ENCODE measurements at regions not wholly inside any gene's neighbourhood (a gene's known extent, or its start where the extent isn't known, plus 50 kb on each side); places are given as distances from the start of the nearest gene placed in this dataset.

DNA sequence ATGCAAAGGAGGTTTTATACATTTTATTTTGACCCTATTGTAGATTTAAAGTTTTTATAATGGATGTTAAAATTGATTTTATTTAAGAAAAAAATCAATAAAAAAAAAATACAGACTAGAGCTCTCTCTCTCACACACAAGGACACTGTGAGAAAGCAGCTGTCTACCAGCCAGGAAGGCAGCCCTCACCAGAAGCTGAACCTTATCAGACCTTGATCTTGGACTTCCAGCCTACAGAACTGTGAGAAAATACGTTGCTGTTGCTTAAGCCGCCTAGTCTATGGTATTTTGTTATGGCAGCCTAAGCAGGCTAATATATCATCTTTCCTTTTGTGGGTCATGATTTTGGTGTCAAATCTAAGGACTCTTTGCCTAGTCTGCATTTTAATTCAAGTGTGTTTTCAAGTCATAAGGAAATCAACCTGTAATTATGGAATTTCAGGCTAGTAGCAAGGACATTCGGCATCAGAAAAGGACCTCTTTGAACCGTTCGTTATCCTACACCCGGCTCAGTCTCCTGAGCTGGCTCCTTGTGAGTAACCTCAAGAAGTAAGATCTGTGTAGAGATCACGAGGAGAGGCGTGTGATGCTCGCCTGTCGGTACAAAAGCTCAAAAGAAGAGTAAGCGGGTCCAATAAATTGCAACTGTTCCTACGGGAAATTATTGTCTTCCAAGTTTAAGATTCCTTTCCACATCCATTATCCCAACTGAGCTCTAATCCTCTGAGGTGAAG, 98.2 kb downstream of the PDCL3 start:
- no peak overlapping the region for H2AFZ ChIP-seq (ENCODE audit: insufficient read depth, low read depth, low read length, poor library complexity, severe bottlenecking)
- Mint-ChIP-seq H3K4me1 (no peaks in the 10 kb centered on the region), H3K27me3 (peaks cover 41% of the 10 kb centered on the region), H3K9me3 (ENCODE audit: insufficient read depth) (no peaks in the 10 kb centered on the region), H3K4me3 (no peak overlapping the region), H3K27ac (no peak overlapping the region)
- intact Hi-C loops (cut with micrococcal nuclease) = no loop called here
- TF ChIP-seq, protein P1, sequence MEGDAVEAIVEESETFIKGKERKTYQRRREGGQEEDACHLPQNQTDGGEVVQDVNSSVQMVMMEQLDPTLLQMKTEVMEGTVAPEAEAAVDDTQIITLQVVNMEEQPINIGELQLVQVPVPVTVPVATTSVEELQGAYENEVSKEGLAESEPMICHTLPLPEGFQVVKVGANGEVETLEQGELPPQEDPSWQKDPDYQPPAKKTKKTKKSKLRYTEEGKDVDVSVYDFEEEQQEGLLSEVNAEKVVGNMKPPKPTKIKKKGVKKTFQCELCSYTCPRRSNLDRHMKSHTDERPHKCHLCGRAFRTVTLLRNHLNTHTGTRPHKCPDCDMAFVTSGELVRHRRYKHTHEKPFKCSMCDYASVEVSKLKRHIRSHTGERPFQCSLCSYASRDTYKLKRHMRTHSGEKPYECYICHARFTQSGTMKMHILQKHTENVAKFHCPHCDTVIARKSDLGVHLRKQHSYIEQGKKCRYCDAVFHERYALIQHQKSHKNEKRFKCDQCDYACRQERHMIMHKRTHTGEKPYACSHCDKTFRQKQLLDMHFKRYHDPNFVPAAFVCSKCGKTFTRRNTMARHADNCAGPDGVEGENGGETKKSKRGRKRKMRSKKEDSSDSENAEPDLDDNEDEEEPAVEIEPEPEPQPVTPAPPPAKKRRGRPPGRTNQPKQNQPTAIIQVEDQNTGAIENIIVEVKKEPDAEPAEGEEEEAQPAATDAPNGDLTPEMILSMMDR (IDR thresholded peaks at IDR 0.05) = no peak
- no peak for TF ChIP-seq EZH2 (IDR thresholded peaks at IDR 0.05; ENCODE audit: borderline replicate concordance, insufficient read depth, low read depth, low read length, poor library complexity, severe bottlenecking)
- POLR2A ChIA-PET = no interaction called here
- no peak overlapping the region for H3K4me3 ChIP-seq (ENCODE audit: control extremely low read depth in 1 of 5, extremely low read depth in 1 of 5, insufficient read depth in 1 of 5, low read depth in 2 of 5, low read length in 4 of 5)
- H3K27me3 ChIP-seq (replicated peaks in 1 of 4; ENCODE audit: control extremely low read depth in 1 of 4, control insufficient read depth in 3 of 4, insufficient read depth in 4 of 4, low read length in 3 of 4) = no peaks in the 10 kb centered on the region
- H4K20me1 ChIP-seq (ENCODE audit: control insufficient read depth, insufficient read depth, low read length, poor library complexity, severe bottlenecking) = no peaks in the 10 kb centered on the region
- H3K27ac ChIP-seq (ENCODE audit: low read length in 2 of 2) = no peak overlapping the region
- no peak overlapping the region for H3K4me2 ChIP-seq (replicated peaks; ENCODE audit: low read depth, low read length, poor library complexity, severe bottlenecking)
- H3K4me1 ChIP-seq (ENCODE audit: control insufficient read depth in 2 of 2, insufficient read depth in 2 of 2, low read length in 2 of 2) = no peaks in the 10 kb centered on the region
- 92% methylated on average over 10 of the region's 12 CpGs for WGBS (ENCODE audit: insufficient coverage)
- H3K9ac ChIP-seq (ENCODE audit: low read length) = no peak overlapping the region
- no peak for DNase-seq
- no peaks in the 10 kb centered on the region for H3K9me3 ChIP-seq (ENCODE audit: control extremely low read depth in 1 of 3, control insufficient read depth in 2 of 3, insufficient read depth in 1 of 3, low read length in 2 of 3)
- no peaks in the 10 kb centered on the region for H3K36me3 ChIP-seq (replicated peaks in 1 of 2; ENCODE audit: control extremely low read depth in 1 of 2, control insufficient read depth in 1 of 2, extremely low read depth in 1 of 2, insufficient read depth in 2 of 2, low read length in 1 of 2)
- no peaks in the 10 kb centered on the region for H3K79me2 ChIP-seq (ENCODE audit: control insufficient read depth, insufficient read depth, low read length)
- ATAC-seq (ENCODE audit: low read depth) = no peak
- CTCF ChIA-PET = no interaction called here

DNA sequence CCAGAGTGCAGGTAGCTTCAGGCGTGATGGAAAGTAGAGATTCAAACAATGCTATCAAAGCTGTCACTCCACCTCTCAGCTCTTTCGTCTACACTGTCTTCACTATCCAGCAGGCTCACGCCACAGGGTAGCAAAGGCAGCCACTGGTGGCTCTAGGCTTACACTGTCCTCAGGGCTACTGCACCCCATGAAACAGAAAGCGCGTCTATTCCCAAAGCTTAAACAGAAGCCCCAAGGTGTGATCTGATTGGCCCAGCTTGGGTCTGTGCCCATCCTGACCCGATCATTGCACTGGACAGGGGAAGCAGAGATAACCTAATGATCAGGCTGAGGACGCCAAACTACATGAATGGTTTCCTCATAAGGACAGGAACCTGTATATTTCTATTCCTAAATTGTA, 100.1 kb downstream of the PDCL3 start:
- DNase-seq = no peak
- no peak overlapping the region for H3K4me2 ChIP-seq (replicated peaks; ENCODE audit: low read depth, low read length, poor library complexity, severe bottlenecking)

More for the DNA sequence above, 100.1 kb downstream of the PDCL3 start:
- no peaks in the 10 kb centered on the region for H3K27me3 ChIP-seq (replicated peaks in 1 of 4; ENCODE audit: control extremely low read depth in 1 of 4, control insufficient read depth in 3 of 4, insufficient read depth in 4 of 4, low read length in 3 of 4)
- no peaks in the 10 kb centered on the region for H4K20me1 ChIP-seq (ENCODE audit: control insufficient read depth, insufficient read depth, low read length, poor library complexity, severe bottlenecking)
- ATAC-seq (ENCODE audit: low read depth) = no peak
- no peak overlapping the region for H3K4me3 ChIP-seq (ENCODE audit: control extremely low read depth in 1 of 5, extremely low read depth in 1 of 5, insufficient read depth in 1 of 5, low read depth in 2 of 5, low read length in 4 of 5)
- H3K36me3 ChIP-seq (replicated peaks in 1 of 2; ENCODE audit: control extremely low read depth in 1 of 2, control insufficient read depth in 1 of 2, extremely low read depth in 1 of 2, insufficient read depth in 2 of 2, low read length in 1 of 2) = no peaks in the 10 kb centered on the region
- no peak overlapping the region for H2AFZ ChIP-seq (ENCODE audit: insufficient read depth, low read depth, low read length, poor library complexity, severe bottlenecking)
- Mint-ChIP-seq H3K4me3 (no peak overlapping the region), H3K4me1 (no peaks in the 10 kb centered on the region), H3K27ac (no peak overlapping the region), H3K27me3 (peaks cover 36% of the 10 kb centered on the region), H3K9me3 (ENCODE audit: insufficient read depth) (no peaks in the 10 kb centered on the region)
- H3K4me1 ChIP-seq (ENCODE audit: control insufficient read depth in 2 of 2, insufficient read depth in 2 of 2, low read length in 2 of 2) = no peaks in the 10 kb centered on the region
- H3K27ac ChIP-seq (ENCODE audit: low read length in 2 of 2) = no peak overlapping the region
- intact Hi-C loops (cut with micrococcal nuclease) = no loop called here
- no peaks in the 10 kb centered on the region for H3K9me3 ChIP-seq (ENCODE audit: control extremely low read depth in 1 of 3, control insufficient read depth in 2 of 3, insufficient read depth in 1 of 3, low read length in 2 of 3)
- H3K79me2 ChIP-seq (ENCODE audit: control insufficient read depth, insufficient read depth, low read length) = no peaks in the 10 kb centered on the region
- no peak overlapping the region for H3K9ac ChIP-seq (ENCODE audit: low read length)
- WGBS (ENCODE audit: insufficient coverage) = 98% methylated on average over 6 of the region's 7 CpGs
- CTCF ChIA-PET = interaction anchor here (0.6 kb wide), 1 partner anchor 1395 kb away, joined by 3 read pairs; no protein-coding TSS in a partner anchor
- POLR2A ChIA-PET = no interaction called here
- TF ChIP-seq EZH2 (IDR thresholded peaks at IDR 0.05; ENCODE audit: borderline replicate concordance, insufficient read depth, low read depth, low read length, poor library complexity, severe bottlenecking) = no peak
- TF ChIP-seq, protein P1 (IDR thresholded peaks at IDR 0.05) = no peak
